ENCODE measurements at regions not wholly inside any gene's neighbourhood (a gene's known extent, or its start where the extent isn't known, plus 50 kb on each side); places are given as distances from the start of the nearest gene placed in this dataset.

- TF ChIP-seq CTCF (IDR thresholded peaks at IDR 0.05; ENCODE audit: insufficient read depth, low read depth, low read length): no peak
- ChIA-PET POLR2A (no interaction called here), CTCF (no interaction called here)
- Histone ChIP-seq H3K36me3 (ENCODE audit: control insufficient read depth, insufficient read depth, low read length) (no peaks in the 10 kb centered on the region), H3K4me3 (ENCODE audit: low read depth, low read length) (no peak overlapping the region), H3K27me3 (ENCODE audit: control insufficient read depth, insufficient read depth, low read length) (no peaks in the 10 kb centered on the region)
- DNase-seq (ENCODE audit: low read depth): no peak
Measured at GRCh38 chr4:131989576-131989975, 1159.5 kb upstream of the PCDH10 start.

- ChIA-PET POLR2A (no interaction called here), CTCF (no interaction called here)
- peak; percentile 4 for DNase-seq (ENCODE audit: low read depth)
Measured at GRCh38 chr4:132001542-132001941, 1147.6 kb upstream of the PCDH10 start.

GRCh38 chr4:132003593-132003992, 1145.5 kb upstream of the PCDH10 start:
- ChIA-PET POLR2A (no interaction called here), CTCF (no interaction called here)
- Histone ChIP-seq H3K36me3 (ENCODE audit: control insufficient read depth, insufficient read depth, low read length) (no peaks in the 10 kb centered on the region), H3K27me3 (ENCODE audit: control insufficient read depth, insufficient read depth, low read length) (no peaks in the 10 kb centered on the region), H3K4me3 (ENCODE audit: low read depth, low read length) (no peak overlapping the region)
- DNase-seq (ENCODE audit: low read depth): no peak
- TF ChIP-seq CTCF (IDR thresholded peaks at IDR 0.05; ENCODE audit: insufficient read depth, low read depth, low read length): no peak

More at GRCh38 chr4:132001542-132001941, 1147.6 kb upstream of the PCDH10 start:
- Histone ChIP-seq H3K36me3 (ENCODE audit: control insufficient read depth, insufficient read depth, low read length) (no peaks in the 10 kb centered on the region), H3K4me3 (ENCODE audit: low read depth, low read length) (no peak overlapping the region), H3K27me3 (ENCODE audit: control insufficient read depth, insufficient read depth, low read length) (no peaks in the 10 kb centered on the region)
- no peak for TF ChIP-seq CTCF (IDR thresholded peaks at IDR 0.05; ENCODE audit: insufficient read depth, low read depth, low read length)

- DNase-seq (ENCODE audit: low read depth): no peak
- CTCF ChIA-PET: no interaction called here
- POLR2A ChIA-PET: no interaction called here
- Histone ChIP-seq H3K36me3 (ENCODE audit: control insufficient read depth, insufficient read depth, low read length) (no peaks in the 10 kb centered on the region), H3K27me3 (ENCODE audit: control insufficient read depth, insufficient read depth, low read length) (no peaks in the 10 kb centered on the region), H3K4me3 (ENCODE audit: low read depth, low read length) (no peak overlapping the region)
- TF ChIP-seq CTCF (IDR thresholded peaks at IDR 0.05; ENCODE audit: insufficient read depth, low read depth, low read length): no peak
Measured at GRCh38 chr4:132015321-132015720, 1133.8 kb upstream of the PCDH10 start.

GRCh38 chr4:132016703-132017350, 1132.3 kb upstream of the PCDH10 start:
- H3K36me3 ChIP-seq (ENCODE audit: control insufficient read depth, insufficient read depth, low read length): no peaks in the 10 kb centered on the region
- H3K27me3 ChIP-seq (ENCODE audit: control insufficient read depth, insufficient read depth, low read length): no peaks in the 10 kb centered on the region
- ChIA-PET POLR2A (no interaction called here), CTCF (no interaction called here)
- H3K4me3 ChIP-seq (ENCODE audit: low read depth, low read length): no peak overlapping the region
- no peak for TF ChIP-seq CTCF (IDR thresholded peaks at IDR 0.05; ENCODE audit: insufficient read depth, low read depth, low read length)
- no peak for DNase-seq (ENCODE audit: low read depth)
